ENCODE measurements at regions not wholly inside any gene's neighbourhood (a gene's known extent, or its start where the extent isn't known, plus 50 kb on each side); places are given as distances from the start of the nearest gene placed in this dataset.

GRCh38 chr4:133581996-133582619, 433.0 kb downstream of the PCDH10 start:
- TF ChIP-seq CTCF (IDR thresholded peaks at IDR 0.05; ENCODE audit: extremely low read depth in 1 of 2, insufficient read depth in 1 of 2, low read depth in 1 of 2, low read length in 2 of 2) (no peak), POLR2A (IDR thresholded peaks at IDR 0.05; ENCODE audit: low read depth, low read length) (no peak), EZH2 (IDR thresholded peaks at IDR 0.05; ENCODE audit: borderline replicate concordance, low read depth, low read length, severe bottlenecking) (no peak), JUN (IDR thresholded peaks at IDR 0.05; ENCODE audit: borderline replicate concordance, insufficient read depth, insufficient read length, low read depth) (no peak)
